ENCODE measurements at regions not wholly inside any gene's neighbourhood (a gene's known extent, or its start where the extent isn't known, plus 50 kb on each side); places are given as distances from the start of the nearest gene placed in this dataset.
A peak's percentile ranks its signal among the peaks of the same experiment; 100 is the strongest.

DNA sequence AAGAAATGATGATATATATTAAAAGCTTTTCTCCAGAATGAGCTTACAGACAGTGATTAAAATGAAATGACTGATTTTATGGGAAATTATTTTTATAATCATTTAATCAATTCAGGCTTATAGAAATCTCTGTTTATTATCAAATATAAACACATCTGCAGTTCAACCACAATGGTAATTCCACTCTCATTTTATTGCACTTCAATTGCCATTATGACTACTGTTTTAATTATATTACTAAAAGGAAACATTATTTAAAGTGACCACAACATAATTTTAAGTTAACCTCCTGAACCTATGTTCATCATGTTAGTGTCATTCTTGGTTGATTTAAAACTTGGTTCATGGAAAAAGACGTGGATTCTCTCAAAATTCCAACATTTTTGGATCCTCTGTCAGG is 536.3 kb downstream of the SLC6A15 start:
- no peak for DNase-seq

GRCh38 chr12:84375449-84376170 is 537.0 kb downstream of the SLC6A15 start:
- no peak for DNase-seq

DNA sequence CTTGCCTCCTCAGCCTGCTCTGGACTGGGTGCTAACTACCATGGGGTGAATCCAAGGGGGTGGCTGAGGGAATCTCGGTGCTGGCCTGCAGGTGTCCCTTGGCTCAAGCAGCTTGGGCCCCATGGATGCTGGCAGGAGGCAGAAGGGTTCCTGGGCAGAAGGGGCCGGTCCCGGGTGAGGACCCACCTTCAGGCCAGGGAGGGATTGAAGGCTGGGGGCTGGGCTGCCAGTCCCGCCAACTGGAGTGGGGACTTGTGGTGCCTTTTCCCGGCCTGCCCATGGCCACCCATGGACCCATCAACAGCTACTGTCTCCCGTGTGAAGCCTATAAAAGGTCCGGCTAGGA is 550.1 kb downstream of the SLC6A15 start:
- no peak for DNase-seq

- DNase-seq: no peak
Observed at GRCh38 chr12:84361651-84362551, 550.7 kb downstream of the SLC6A15 start.

DNA sequence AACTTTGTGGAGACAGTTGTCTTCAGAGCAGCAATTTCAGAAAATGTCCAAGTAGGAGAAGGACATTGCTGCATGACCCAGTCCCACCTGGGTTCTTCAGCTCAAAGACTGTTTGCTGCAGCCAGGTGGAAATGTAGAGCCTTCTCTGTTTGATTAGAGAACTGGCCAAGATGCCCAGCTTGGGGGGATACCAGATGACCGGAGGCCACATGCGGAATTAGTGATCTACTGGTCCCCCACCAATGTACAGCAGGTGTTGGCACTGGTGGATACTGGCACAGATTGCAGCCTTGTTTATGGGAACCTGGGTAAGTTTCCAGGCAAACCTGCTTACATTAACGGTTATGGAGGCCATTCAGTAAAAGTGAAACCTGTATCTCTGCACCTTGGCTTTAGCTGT is 555.3 kb downstream of the SLC6A15 start:
- no peak for DNase-seq

DNA sequence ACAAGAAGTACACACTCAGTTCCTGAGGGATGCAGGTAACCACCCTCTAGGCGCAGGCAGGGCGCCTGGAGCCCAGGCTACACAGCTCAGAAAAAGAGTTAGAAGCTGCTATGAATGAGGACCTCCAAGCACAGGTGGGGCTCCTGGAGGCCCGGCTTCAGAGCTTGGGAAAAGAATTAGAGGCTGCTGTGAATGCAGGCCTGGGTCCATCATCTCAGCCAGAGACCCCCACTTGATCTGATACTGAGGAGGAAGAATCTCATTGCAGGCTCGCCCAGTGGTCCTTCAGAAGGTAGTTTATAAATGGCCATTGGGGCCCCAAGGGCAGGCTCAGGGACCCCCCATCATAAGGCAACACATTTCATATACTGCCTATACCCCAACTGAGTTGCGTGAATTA is 556.4 kb downstream of the SLC6A15 start:
- DNase-seq: no peak

GRCh38 chr12:84355561-84355960 is 557.0 kb downstream of the SLC6A15 start:
- DNase-seq: no peak

GRCh38 chr12:84348582-84348981 is 564.0 kb downstream of the SLC6A15 start:
- no peak for DNase-seq

- DNase-seq: no peak
Observed at GRCh38 chr12:84341467-84342193, 571.0 kb downstream of the SLC6A15 start.

GRCh38 chr12:84336231-84336630 is 576.4 kb downstream of the SLC6A15 start:
- DNase-seq: no peak

- DNase-seq: peak; percentile 11
Observed at GRCh38 chr12:84329938-84330337, 582.7 kb downstream of the SLC6A15 start.

DNA sequence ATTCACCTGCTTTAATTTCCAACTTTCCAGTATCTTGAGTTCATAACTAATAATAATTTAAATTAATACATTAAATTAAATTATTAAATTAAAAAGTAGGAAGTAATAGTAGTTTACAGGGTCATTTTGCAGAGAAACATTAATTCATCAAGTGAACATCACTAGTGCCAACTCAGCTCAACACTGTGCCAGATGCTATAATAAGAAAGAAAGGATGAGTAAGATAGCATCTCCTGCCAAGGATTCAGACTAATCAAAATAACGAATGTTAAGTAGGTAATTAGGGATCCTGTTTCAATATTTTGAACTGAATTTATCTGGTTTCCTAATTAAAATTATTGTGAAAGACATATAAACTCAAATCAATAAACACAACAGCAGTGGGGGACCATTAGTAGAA is 596.7 kb downstream of the SLC6A15 start:
- DNase-seq: no peak

DNA sequence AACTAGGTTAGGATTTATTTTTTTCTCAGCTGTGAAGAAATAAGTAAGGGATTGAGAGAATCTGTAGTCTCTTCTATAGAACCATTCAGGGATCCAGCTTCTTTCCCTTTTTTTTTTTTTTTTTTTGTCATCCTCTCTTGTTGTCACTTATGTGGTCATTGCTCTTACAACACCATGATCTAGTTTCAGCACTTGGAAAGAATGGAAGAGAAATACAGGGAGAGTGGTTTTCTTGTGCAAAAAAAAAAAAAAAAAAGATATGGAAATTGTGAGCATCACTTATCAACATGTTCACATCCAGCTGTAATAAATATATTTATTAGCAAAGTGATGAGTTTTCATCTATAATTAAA is 599.3 kb downstream of the SLC6A15 start:
- no peak for DNase-seq

DNA sequence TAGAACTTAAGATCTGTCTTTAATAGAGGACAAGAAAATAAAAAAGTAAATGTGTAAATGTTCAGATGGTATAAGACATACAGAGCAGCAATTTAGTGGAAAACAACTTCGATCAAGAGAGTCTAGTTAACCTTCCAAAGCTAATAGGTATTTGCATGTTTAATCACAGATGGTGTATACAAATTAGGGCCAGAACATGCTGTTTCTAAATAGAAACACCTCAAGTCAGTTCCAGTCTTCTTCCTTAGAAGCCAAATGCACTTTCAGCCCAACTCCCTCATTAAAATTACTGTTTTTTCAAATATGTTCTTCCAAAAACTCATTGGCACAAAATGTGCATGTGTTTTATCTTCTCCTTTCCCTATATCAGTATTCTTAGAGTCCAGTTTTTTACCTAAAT is 604.4 kb downstream of the SLC6A15 start:
- DNase-seq: no peak

DNA sequence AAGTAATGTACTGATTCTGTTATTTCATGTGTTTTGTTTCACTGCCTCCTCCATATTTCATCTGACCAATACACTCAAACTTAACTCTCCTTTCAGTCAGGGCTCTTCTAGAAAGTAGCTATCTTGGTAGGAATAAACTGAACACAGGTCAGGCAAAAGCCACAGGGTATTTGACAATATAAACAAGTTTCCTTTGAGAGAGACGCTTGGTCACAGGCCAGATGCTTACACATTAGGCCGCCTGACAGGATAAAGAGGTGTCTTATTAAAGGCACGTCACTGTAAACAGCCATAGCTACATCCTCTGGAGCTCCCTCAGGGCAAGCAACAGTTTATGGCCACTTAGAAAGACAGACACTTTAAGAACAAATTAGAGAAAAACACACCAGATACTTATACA is 607.5 kb downstream of the SLC6A15 start:
- DNase-seq: no peak

DNA sequence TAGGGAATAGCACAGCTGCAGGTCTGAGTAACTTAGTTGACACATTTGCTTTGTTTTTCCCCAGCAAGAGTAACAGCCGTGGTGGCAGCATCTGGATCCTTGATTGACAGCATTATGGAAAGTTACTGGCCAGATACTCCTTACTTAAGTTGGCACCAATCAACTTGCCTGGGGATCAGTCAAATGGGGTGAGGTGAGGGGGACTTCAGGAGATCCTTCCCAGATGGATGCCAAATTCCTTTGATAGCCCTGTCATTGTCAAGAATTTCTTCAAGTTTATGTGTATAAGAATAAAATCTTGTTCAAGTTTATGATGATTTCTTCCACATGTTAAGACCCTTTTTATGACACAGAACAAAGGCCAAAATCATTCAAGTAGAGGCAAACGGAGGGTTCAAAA is 618.4 kb downstream of the SLC6A15 start:
- DNase-seq: peak; percentile 18

- DNase-seq: no peak
Observed at GRCh38 chr12:84290168-84290567, 622.4 kb downstream of the SLC6A15 start.

GRCh38 chr12:84277986-84278385 is 634.6 kb downstream of the SLC6A15 start:
- no peak for DNase-seq

DNA sequence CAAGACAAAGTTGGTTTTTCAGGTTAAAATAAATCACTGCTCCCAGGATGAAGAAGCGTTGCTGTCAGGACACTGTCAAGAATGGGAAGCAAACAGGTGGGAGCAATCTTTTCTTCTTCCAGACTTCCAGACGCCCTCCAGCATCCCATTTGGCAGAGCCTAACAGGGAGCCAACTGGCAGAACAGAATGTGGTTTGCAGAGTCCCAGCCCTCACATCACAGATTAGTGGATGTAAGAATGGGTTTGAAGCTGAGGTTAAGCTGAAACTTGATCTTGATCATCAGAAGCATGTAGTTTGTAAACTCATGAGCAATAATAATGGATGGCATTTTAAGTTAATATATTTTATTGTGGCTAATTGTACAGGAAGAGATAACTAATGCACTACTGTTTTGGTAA is 636.4 kb downstream of the SLC6A15 start:
- no peak for DNase-seq

GRCh38 chr12:84272324-84272723 is 640.3 kb downstream of the SLC6A15 start:
- DNase-seq: no peak

DNA sequence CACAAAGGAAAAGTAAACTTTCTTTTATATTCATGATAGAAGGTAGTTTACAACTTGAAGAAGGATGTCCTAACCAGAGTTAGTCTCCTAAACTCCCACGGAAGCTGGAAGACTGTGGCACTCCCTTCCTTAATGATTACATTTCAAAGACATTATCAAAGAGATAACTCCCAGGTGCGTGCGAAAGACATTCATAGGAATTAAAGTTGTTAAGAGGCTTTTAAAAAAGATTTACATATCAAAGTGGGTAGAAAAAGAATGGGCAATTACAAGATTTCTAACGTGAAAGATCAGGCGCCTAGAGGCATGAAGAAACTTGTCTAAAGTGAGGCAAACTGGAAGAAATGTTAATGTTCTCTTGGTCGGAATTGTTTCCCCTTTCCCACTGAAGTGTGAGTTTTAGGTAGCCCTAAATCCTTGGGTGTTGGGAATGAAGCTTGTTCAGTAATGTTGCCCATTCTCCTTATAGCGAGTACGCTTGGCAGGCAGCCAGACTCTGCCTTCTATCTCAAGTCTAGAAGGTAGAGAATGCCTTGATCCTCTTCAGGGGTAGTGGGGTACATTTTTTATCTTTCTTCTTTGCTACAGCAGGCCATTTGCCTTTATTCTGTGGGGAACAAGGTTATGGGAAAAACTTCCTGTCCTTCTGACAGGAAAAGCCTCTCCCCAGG is 642.0 kb downstream of the SLC6A15 start:
- DNase-seq: no peak

GRCh38 chr12:84247931-84248330 is 664.7 kb downstream of the SLC6A15 start:
- no peak for DNase-seq

- no peak for DNase-seq
Observed at GRCh38 chr12:84243686-84244085, 668.9 kb downstream of the SLC6A15 start.

Data from right kidney (tissue), 1 donor.